Dendritic cell treated with granulocyte-macrophage colony-stimulating factor and Interleukin-4, amounts not matched to agents 40 ng/mL and 50 ng/mL, for 4 days (primary cell): ENCODE measurements at regions not wholly inside any gene's neighbourhood (a gene's known extent, or its start where the extent isn't known, plus 50 kb on each side); places are given as distances from the start of the nearest gene placed in this dataset.
A peak's percentile ranks its signal among the peaks of the same experiment; 100 is the strongest.

Experiments
- H3K27ac Mint-ChIP-seq: one replicate; pipeline ENCODE4 v1.8.0; 2022; ENCODE audit warnings: mild to moderate bottlenecking, mixed read lengths
- H3K27me3 Mint-ChIP-seq: one replicate; pipeline ENCODE4 v1.8.0; 2022; ENCODE audit warnings: mild to moderate bottlenecking, mixed read lengths
- H3K36me3 Mint-ChIP-seq: one replicate; pipeline ENCODE4 v1.8.0; 2022; ENCODE audit warnings: low read depth, mixed read lengths
- H3K4me1 Mint-ChIP-seq: one replicate; pipeline ENCODE4 v1.8.0; 2022; ENCODE audit warnings: low read depth, mixed read lengths
- H3K4me3 Mint-ChIP-seq: one replicate; pipeline ENCODE4 v1.8.0; 2022; ENCODE audit warnings: mild to moderate bottlenecking, moderate library complexity, mixed read lengths
- H3K9me3 Mint-ChIP-seq: one replicate; pipeline ENCODE4 v1.8.0; 2022; ENCODE audit warnings: mixed read lengths
- intact Hi-C: fragments of 100-400 bp; cut with micrococcal nuclease; formaldehyde crosslinking; loops from one replicate; pipeline ENCODE4 v1.15.0; 2022

DNA sequence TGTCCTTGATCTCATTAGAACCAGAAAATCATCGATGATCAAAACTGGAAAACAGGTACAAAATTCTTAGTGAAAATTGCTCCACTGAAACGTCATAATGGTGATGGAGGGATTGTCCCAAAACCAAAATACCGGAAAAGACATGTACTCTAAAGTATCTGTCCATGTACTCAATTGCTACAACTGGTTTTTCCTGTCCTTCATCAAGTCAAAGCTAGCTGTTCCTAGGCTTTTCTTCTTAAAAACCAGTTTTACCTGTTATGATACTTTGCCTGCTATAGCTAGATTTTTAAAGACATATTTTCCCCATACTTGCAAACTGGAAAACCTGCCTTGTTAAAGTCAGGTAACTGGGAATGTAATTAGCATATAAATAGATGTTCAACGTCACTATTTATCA lies 50.5 kb upstream of the LRRC1 start:
- no peak overlapping the region for H3K4me3 Mint-ChIP-seq
- no peaks in the 10 kb centered on the region for H3K9me3 Mint-ChIP-seq
- intact Hi-C loops, result no loop called here
- no peak overlapping the region for H3K27ac Mint-ChIP-seq
- H3K36me3 Mint-ChIP-seq, result no peaks in the 10 kb centered on the region
- H3K27me3 Mint-ChIP-seq, result no peaks in the 10 kb centered on the region
- peaks cover 23% of the 10 kb centered on the region for H3K4me1 Mint-ChIP-seq

DNA sequence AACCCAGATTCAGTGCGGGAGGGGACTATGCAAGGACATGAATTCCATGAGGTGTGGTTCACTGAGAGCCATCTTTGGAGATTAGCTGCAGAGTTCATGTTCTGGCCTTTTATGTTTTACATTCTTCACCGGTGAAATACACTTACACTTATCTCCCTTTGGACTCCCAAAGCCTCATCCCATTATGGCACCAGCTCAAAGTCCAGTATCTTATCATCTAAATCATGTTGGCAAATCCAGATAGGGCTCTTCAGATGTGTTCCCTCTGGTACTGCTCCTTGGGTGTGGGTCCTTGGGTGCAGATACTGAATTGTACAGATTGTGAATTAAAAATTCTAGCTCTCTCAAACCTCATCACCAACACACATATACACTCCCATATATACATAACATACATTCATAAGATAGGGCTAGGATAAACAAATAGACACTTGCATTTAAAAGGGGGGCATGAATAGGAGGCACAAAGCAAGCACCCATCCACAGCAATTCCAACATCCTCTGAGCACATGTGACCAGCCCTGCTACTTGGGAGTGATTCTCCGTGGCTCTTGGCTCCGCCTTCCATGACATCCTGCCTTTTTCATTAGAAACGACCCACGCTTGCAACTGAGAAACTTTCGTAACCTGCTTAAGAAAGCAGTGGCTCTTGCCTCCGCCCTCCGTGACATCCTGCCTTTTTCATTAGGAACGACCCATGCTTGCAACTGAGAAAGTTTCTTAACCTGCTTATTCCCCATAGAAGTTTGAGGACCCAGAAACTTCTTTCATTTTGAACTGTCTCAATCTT lies 53.6 kb upstream of the LRRC1 start:
- H3K27me3 Mint-ChIP-seq, result no peaks in the 10 kb centered on the region
- H3K4me1 Mint-ChIP-seq, result peaks cover 23% of the 10 kb centered on the region
- H3K9me3 Mint-ChIP-seq, result no peaks in the 10 kb centered on the region
- H3K4me3 Mint-ChIP-seq, result peak overlapping the region; percentile 53
- peak overlapping the region; percentile 79 for H3K27ac Mint-ChIP-seq
- no peaks in the 10 kb centered on the region for H3K36me3 Mint-ChIP-seq
- intact Hi-C loops, result no loop called here

- H3K27me3 Mint-ChIP-seq, result no peaks in the 10 kb centered on the region
- H3K4me3 Mint-ChIP-seq, result no peak overlapping the region
- intact Hi-C loops, result loop anchor here (5.0 kb wide), 1 partner anchor 55 kb away; no protein-coding TSS in a partner anchor
- H3K9me3 Mint-ChIP-seq, result no peaks in the 10 kb centered on the region
- H3K27ac Mint-ChIP-seq, result no peak overlapping the region
- no peaks in the 10 kb centered on the region for H3K36me3 Mint-ChIP-seq
- peaks cover 49% of the 10 kb centered on the region for H3K4me1 Mint-ChIP-seq
Observed at GRCh38 chr6:53737746-53738145, 57.1 kb upstream of the LRRC1 start.

GRCh38 chr6:53735896-53736295 lies 58.9 kb upstream of the LRRC1 start:
- no peaks in the 10 kb centered on the region for H3K27me3 Mint-ChIP-seq
- H3K27ac Mint-ChIP-seq, result no peak overlapping the region
- intact Hi-C loops, result loop anchor here (5.0 kb wide), 1 partner anchor 56 kb away; no protein-coding TSS in a partner anchor
- H3K4me1 Mint-ChIP-seq, result peaks cover 46% of the 10 kb centered on the region
- H3K9me3 Mint-ChIP-seq, result no peaks in the 10 kb centered on the region
- H3K36me3 Mint-ChIP-seq, result no peaks in the 10 kb centered on the region
- no peak overlapping the region for H3K4me3 Mint-ChIP-seq

GRCh38 chr6:53734473-53735299 lies 60.1 kb upstream of the LRRC1 start:
- H3K4me3 Mint-ChIP-seq, result no peak overlapping the region
- no peaks in the 10 kb centered on the region for H3K36me3 Mint-ChIP-seq
- peaks cover 45% of the 10 kb centered on the region for H3K4me1 Mint-ChIP-seq
- no peaks in the 10 kb centered on the region for H3K9me3 Mint-ChIP-seq
- H3K27ac Mint-ChIP-seq, result peak overlapping the region; percentile 11
- intact Hi-C loops, result loop anchor here (5.0 kb wide), 1 partner anchor 58 kb away; no protein-coding TSS in a partner anchor
- no peaks in the 10 kb centered on the region for H3K27me3 Mint-ChIP-seq

DNA sequence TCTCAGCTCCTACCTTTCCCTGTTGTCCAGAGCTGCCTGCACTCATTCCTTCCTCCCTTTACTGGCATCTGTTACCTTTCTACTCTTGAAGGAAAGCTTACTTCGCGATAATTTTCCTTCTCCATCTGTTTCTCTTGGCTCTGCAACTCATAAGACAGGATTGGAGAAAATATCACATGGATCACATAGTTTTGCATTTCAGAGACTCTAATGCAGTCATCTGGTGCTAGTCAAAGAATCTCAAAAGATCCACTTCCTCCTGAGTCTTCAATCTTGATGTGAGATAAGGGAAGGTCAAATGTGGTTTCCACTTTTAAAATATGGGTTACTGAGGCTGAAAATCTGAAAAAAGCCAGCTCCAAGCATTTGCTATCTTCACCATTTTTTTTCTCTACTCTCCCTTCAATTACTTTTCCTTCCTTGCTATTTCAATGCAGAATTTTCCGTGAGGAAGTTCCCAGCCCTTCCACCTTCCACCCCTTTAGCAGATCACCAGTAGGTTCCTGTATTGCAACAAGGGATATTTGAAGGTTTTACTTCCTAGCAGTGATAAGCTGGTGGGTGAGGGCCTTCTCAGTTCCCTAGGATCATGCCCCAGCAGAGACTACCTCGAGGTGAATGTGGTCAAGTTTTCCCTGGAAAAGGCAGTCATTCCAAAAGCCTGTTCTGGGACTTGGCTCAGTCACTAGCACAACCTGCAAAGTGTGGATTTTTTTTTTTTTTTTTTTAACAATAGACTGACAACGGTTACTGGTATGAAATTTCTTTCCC lies 62.8 kb upstream of the LRRC1 start:
- intact Hi-C loops, result no loop called here
- Mint-ChIP-seq H3K36me3 (no peaks in the 10 kb centered on the region), H3K9me3 (no peaks in the 10 kb centered on the region), H3K27ac (peak overlapping the region; percentile 44), H3K4me1 (peaks cover 53% of the 10 kb centered on the region), H3K4me3 (no peak overlapping the region), H3K27me3 (peaks cover 1% of the 10 kb centered on the region)

- peaks cover 5% of the 10 kb centered on the region for H3K27me3 Mint-ChIP-seq
- no peaks in the 10 kb centered on the region for H3K9me3 Mint-ChIP-seq
- H3K36me3 Mint-ChIP-seq, result no peaks in the 10 kb centered on the region
- H3K27ac Mint-ChIP-seq, result no peak overlapping the region
- peaks cover 54% of the 10 kb centered on the region for H3K4me1 Mint-ChIP-seq
- no peak overlapping the region for H3K4me3 Mint-ChIP-seq
- intact Hi-C loops, result no loop called here
Observed at GRCh38 chr6:53730767-53731166, 64.0 kb upstream of the LRRC1 start.

- Mint-ChIP-seq H3K4me3 (peak overlapping the region; percentile 17), H3K9me3 (no peaks in the 10 kb centered on the region), H3K27ac (no peak overlapping the region), H3K27me3 (peaks cover 15% of the 10 kb centered on the region), H3K36me3 (no peaks in the 10 kb centered on the region), H3K4me1 (peaks cover 36% of the 10 kb centered on the region)
- intact Hi-C loops, result loop anchor here (5.0 to 10.0 kb wide), 3 partner anchors 76 to 554 kb away; no protein-coding TSS in a partner anchor
Observed at GRCh38 chr6:53728570-53729194, 63.1 kb upstream of the KLHL31 start.

GRCh38 chr6:53727748-53728147 lies 62.2 kb upstream of the KLHL31 start:
- H3K27ac Mint-ChIP-seq, result no peak overlapping the region
- H3K4me3 Mint-ChIP-seq, result no peak overlapping the region
- H3K4me1 Mint-ChIP-seq, result peaks cover 27% of the 10 kb centered on the region
- H3K36me3 Mint-ChIP-seq, result no peaks in the 10 kb centered on the region
- peaks cover 15% of the 10 kb centered on the region for H3K27me3 Mint-ChIP-seq
- intact Hi-C loops, result loop anchor here (5.0 to 10.0 kb wide), 3 partner anchors 75 to 553 kb away; no protein-coding TSS in a partner anchor
- no peaks in the 10 kb centered on the region for H3K9me3 Mint-ChIP-seq

DNA sequence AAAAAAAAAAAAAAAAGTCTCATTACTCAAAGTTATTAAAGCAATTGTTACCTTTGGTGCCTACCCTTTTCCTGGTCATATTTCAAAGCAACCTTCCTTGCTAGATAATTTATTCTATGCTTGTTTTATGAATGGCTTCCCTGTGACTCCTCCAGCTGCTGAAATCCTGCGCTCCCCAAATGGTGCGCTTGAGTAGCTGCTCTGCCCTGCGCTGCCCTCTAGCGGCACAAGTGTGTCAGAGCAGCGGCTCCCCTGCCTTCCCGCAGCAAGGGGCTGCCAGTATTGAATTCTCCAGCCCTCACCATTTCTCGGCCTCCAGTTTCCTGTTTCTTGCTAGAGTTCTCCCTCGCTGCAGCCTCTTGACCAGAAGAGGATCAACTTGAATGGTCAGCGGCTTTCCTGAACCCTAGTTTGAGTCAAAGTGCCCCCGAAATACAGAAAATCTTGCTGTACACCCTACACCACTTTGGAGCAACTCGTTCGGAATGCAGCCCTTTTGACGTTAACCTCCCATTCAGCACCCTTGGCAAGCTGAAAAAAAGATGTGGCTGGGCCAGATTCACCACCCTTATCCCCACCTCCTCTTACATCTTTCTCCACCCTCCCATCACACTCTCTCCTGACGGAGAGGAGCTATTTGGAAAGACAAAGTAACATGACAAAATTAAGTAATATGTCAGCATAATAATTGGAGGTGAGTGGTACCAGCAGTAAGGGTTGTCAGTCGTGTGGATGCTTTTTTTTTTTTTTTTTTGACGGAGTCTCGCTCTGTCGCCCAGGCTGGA lies 60.4 kb upstream of the KLHL31 start:
- H3K4me3 Mint-ChIP-seq, result no peak overlapping the region
- no peaks in the 10 kb centered on the region for H3K36me3 Mint-ChIP-seq
- H3K27ac Mint-ChIP-seq, result no peak overlapping the region

GRCh38 chr6:53724501-53724900 lies 58.9 kb upstream of the KLHL31 start:
- no peaks in the 10 kb centered on the region for H3K36me3 Mint-ChIP-seq
- H3K27me3 Mint-ChIP-seq, result peaks cover 15% of the 10 kb centered on the region
- H3K4me1 Mint-ChIP-seq, result peaks cover 14% of the 10 kb centered on the region
- H3K4me3 Mint-ChIP-seq, result no peak overlapping the region
- intact Hi-C loops, result loop anchor here (10.0 kb wide), 1 partner anchor 550 kb away; no protein-coding TSS in a partner anchor
- H3K27ac Mint-ChIP-seq, result no peak overlapping the region
- no peaks in the 10 kb centered on the region for H3K9me3 Mint-ChIP-seq

More for the DNA sequence above, 60.4 kb upstream of the KLHL31 start:
- peaks cover 14% of the 10 kb centered on the region for H3K4me1 Mint-ChIP-seq
- intact Hi-C loops, result loop anchor here (1.0 to 10.0 kb wide), 4 partner anchors 74 to 551 kb away; no protein-coding TSS in a partner anchor
- no peaks in the 10 kb centered on the region for H3K9me3 Mint-ChIP-seq
- H3K27me3 Mint-ChIP-seq, result peaks cover 15% of the 10 kb centered on the region

DNA sequence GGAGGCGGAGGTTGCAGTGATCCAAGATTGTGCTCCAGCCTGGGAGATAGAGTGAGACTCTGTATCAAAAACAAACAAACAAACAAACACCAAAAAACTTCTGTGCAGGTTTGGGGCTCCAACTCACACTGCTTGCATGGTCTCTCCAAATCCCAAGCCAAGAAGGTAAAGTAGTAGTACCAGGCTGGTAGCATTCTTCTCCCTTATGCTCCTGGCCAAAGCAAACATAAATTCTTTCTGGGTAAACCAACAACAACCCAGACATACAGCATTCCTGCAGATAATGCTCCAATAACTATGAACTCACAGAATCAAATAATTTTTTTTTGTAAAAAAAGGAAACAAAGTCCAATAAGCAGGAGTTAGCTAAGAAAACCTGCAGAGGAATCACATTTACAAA lies 57.8 kb upstream of the KLHL31 start:
- Mint-ChIP-seq H3K4me1 (peaks cover 16% of the 10 kb centered on the region), H3K27ac (no peak overlapping the region), H3K27me3 (peaks cover 18% of the 10 kb centered on the region), H3K9me3 (no peaks in the 10 kb centered on the region), H3K4me3 (no peak overlapping the region), H3K36me3 (no peaks in the 10 kb centered on the region)
- intact Hi-C loops, result loop anchor here (10.0 kb wide), 1 partner anchor 549 kb away; no protein-coding TSS in a partner anchor
